OCI-LY7 (cell line): ENCODE measurements at regions not wholly inside any gene's neighbourhood (a gene's known extent, or its start where the extent isn't known, plus 50 kb on each side); places are given as distances from the start of the nearest gene placed in this dataset.

Experiments used
- EZH2phosphoT487 ChIP-seq: fragments of 200-600 bp; sonication (generic); IDR thresholded peaks from 2 replicates; pipeline ENCODE4 v1.6.1; 2018; ENCODE audit warnings: low read depth, borderline replicate concordance, mild to moderate bottlenecking, mixed run types, antibody characterized with exemption, low read length, moderate library complexity, mixed read lengths
- TF ChIP-seq, protein P1 (sequence below): fragments of 200-600 bp; sonication (generic); conservative IDR thresholded peaks from 2 replicates; pipeline ENCODE4 v1.5.1; 2014; ENCODE audit warnings: mild to moderate bottlenecking, antibody characterized with exemption, low read length, moderate library complexity, mixed read lengths

DNA sequence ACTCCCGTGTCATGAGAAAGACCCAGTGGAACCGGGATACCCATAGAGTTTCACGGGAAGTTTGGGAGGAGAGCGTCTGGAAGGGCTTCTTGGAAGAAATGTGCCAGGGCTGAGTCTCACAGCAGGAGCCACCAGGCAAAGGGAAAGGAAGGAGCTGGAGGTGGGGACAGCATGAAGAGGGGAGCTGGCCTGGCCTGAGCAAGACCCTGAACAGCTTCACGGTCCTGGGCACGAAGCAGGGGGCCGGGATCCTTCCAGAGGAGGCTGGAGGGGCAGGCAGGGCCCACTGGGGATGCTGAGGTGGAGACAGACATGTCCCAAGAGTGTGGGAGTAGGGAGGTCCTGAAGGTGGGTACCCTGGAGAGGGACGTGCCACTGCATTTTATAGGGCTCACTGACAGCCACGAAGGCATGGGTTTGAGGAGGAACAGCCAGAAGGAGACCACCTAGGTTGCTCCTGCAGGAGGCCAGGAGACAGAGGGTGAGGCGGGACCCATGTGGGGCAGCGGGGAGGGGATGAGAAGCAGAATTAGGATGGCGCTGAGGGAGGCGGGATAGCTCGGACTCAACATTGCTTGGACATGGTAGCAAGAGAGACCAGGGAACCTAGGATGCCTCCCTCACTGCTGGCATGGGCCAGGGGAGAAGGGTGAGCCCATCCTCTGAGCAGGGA is 168.1 kb upstream of the ID2 start:
- TF ChIP-seq, protein P1, sequence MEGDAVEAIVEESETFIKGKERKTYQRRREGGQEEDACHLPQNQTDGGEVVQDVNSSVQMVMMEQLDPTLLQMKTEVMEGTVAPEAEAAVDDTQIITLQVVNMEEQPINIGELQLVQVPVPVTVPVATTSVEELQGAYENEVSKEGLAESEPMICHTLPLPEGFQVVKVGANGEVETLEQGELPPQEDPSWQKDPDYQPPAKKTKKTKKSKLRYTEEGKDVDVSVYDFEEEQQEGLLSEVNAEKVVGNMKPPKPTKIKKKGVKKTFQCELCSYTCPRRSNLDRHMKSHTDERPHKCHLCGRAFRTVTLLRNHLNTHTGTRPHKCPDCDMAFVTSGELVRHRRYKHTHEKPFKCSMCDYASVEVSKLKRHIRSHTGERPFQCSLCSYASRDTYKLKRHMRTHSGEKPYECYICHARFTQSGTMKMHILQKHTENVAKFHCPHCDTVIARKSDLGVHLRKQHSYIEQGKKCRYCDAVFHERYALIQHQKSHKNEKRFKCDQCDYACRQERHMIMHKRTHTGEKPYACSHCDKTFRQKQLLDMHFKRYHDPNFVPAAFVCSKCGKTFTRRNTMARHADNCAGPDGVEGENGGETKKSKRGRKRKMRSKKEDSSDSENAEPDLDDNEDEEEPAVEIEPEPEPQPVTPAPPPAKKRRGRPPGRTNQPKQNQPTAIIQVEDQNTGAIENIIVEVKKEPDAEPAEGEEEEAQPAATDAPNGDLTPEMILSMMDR: no peak
- no peak for TF ChIP-seq EZH2phosphoT487
